HUDEP-2 (cell line): ENCODE measurements at regions not wholly inside any gene's neighbourhood (a gene's known extent, or its start where the extent isn't known, plus 50 kb on each side); places are given as distances from the start of the nearest gene placed in this dataset.
"Not testable (repeated sequence)": the region's sequence is repeated elsewhere in the genome, so short reads cannot be mapped to it uniquely, and the experiment has no call there.

Experiments
- DNase-seq, 76 experiments: peaks; one replicate each; lab custom pipeline; 2025; ENCODE audit not compliant: unreplicated experiment in 76 of 76; lab: John Stamatoyannopoulos, UW

DNA sequence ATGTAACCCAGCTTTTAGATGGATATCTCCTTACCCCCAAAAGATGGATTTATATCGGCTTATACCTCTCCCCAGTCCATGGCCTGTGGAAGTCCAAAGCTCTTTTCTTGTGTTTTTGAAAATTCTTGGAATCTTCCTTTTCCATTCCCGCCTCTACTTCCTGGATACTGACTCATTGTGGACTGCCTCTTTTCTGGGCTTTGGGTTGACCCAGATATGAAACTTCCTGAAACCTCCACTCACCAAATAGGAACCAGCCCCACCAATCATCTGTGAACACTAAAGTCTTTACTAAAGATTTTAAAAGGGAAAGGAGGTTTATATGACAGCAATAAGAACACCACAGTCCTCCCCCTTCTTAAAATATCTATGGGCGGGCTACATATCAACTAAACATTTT lies 163.4 kb upstream of the SYN3 start:
- no peak for DNase-seq

- no peak for DNase-seq
These were observed 162.4 kb upstream of the SYN3 start for GRCh38 chr22:33220476-33221080.

DNA sequence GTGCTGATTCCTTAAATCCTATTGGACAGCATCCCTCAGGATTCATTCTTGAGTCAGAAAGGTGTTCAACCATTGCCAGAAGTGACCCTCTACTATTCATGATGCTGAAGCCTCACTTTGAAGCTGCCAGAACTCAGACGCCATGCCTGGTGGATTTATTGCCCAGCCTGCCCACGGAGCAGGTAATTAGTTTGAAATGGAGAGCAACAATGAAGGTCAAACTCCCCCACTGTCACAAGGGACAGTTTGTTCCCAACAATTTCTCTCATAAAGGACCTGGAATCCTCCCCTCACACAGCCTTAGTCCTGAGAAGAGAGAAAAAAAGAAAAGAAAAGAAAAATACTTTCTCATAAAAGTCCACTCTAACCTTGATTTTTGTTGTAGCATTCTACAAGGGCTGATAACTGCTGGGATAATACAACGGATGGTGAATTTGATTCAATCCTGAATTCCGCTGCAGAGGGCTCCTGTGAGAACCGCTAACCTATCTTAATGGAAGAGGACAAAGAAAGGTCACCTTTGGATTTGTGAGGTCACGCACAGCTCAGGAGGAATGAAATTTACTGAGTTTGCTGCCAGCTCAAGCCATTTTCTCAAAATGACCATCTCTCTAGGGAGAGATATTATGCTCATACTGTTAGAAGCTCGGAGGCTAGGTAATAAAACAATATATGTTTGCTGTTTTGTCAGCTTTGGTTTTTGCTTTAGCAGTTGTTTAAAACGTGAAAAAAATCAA lies 161.6 kb upstream of the SYN3 start:
- no peak for DNase-seq

- no peak for DNase-seq
These were observed 155.3 kb upstream of the SYN3 start for GRCh38 chr22:33213383-33214075.

DNA sequence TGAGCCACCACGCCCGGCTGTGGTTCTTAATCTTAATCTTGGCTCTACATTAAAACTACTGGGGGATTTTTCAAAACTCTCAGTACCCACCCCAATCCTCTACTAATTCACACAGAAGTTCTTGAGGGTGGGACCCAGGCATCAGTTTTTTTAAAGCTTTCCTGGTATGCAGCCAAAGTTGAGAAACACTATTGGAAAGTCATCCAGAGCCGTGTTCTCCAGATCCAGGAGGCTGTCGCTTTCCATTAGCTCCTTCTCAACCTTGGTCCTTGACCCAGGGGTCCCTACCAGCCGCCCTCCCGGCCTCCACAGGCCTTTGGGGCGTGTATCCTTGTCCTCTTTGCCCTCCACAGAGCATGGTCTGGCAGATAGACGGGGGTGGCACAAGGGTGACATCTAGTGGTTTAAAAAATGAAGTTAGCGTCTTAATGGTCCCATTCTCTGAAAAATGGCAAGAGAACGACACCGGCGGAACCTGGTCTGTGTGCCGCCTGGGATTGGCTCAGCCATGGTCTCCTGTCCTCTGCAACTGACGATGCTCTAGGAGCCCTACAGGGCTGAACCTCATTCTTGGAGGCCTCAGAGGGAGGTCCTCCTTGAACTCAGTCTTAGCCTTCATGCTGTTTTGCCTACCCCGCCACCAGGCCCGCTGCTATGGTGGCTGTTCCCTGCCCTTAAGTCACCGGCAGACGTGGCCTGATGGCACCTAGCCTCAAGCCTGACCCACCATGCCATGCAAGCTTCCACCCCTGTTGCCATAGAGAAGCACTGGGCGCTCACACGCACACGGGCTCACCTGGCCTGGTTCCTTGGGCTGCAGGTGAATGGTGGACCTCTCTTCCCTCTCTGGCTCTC lies 152.0 kb upstream of the SYN3 start:
- peak in 39 of 76 experiments; percentile 1 to 56 (median 17) for DNase-seq

DNA sequence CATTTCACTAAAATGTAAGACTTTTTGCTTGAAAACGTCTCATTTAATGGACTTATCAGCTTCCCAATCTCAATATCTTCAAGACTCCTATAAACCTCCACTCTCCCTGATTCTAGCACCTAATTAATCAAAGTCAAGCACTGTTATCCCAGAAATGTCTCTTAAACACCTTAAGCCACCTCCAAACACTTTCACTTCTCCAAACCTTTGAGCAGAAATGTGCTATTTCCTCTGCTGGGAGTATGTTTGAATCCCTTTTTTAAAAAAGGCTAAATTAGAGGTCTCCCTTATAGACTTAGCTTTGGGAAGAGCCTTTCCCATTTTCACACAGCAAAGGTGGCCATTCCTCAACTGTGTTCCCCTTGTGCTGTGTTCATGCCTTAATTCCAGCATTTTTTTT lies 146.2 kb upstream of the SYN3 start:
- no peak for DNase-seq

- no peak for DNase-seq
These were observed 144.3 kb upstream of the SYN3 start for GRCh38 chr22:33202455-33202854.

DNA sequence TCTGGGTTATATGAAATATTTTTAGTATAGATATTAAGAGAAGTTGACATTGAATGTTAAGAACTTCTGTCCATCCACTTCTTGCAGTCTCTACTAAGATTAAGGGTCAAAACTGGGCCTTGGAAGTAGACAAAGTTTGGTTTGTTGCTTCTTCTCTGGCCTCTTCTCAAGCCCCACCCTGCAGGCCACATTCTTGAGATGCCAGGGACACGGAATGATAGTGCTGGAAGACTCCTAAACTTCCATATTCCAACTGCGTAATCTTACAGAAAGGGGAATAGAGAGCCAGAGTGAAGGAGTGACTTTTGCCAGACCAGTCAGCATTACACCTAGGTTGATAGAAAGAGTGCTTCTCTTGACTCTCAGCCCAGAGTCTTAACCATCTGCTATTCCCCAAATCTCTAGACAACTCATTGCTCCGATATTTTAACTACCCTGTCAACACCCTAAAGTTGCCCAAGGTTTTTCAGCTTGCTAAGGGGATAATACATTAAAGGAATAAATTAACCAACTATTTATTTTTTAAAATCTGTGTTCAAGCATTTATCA lies 136.4 kb upstream of the SYN3 start:
- DNase-seq, result no peak

DNA sequence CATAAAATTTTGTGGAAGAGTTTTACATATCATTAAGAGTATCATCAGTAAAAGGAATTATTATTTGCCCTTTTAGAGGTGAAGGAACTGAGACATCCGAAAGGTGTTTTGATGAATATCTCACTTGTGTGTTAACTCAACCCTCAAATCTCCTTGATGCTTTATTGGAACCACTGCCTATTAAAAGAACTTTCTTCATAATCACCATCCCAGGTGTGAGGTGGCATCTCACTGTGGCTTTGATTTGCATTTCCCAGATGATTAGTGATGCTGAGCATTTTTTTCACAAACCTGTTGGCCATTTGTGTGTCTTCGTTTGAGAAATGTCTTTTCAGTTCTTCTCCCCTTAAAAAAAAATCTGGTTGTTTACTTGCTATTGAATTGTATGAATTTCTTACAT lies 134.0 kb upstream of the SYN3 start:
- DNase-seq, result no peak

GRCh38 chr22:33188326-33188725 lies 130.1 kb upstream of the SYN3 start:
- no peak for DNase-seq

DNA sequence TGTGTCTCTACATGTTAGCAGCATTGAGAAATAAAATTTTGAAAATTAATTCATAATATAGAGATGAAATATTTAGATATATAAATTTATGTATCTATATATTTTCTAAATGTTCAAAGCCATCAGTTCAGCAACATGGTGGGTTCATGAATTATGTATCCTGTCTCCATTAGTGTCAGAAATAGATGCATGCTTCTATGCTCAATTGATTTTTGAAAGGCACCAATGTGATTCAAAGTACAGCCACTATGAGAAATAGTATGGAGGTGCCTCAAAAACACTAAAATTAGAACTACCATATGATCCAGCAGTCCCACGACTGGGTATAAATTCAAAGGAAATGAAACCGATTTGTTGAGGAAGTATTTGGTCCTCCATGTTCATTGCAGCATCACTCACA lies 128.6 kb upstream of the SYN3 start:
- no peak for DNase-seq

DNA sequence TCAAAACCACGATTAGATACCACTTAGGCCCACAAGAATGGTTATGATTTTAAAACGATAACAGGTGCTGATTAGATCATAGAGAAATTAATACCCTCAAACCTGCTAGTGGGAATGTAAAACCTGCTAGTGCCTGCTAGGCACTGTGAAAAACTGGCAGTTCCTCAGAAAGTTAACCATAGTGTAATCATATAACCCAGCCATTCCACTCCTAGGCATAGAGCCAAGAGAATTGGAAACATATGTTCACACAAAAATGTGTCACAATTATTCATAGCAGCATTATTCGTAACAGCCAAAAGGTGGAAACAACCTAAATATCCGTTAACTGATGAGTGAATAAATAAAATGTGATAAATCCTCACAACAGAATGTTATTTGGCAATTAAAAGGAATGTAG lies 122.2 kb upstream of the SYN3 start:
- no peak for DNase-seq

DNA sequence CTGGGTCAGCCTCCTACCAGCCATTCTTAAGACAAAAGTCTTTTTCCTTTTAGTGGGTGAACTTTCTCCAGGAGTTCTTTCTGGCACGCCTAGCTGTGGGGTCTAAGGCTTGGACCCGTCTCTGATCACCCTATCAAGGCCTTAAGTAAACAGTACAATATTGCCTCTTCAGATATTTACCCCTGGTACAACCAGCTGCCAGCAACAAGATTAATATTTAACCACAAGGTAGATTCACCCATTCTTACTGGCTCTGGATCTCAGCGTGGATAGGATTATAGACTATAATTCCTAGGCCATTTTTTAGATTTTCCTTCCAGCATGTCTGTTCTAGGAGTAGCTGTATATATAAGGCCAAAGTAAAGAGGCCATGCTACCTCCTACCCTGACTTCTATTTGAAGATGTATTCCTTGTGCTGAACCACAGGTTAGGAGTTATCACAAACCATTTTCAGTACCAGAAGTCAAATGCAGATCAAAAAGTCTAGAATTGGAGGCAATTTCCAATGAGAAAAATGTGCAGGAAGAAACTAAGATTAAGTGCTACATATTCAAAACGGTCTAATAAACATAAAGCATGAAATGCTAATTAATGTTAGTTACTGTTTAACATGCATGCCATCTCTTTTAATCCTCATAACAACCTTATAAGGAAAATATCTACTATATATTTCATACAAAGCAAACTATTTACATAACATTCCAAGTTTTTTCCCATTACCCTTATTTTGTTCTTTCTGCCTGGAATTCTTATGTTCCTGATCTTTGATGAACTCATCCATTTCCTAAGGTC lies 110.0 kb upstream of the SYN3 start:
- no peak for DNase-seq

DNA sequence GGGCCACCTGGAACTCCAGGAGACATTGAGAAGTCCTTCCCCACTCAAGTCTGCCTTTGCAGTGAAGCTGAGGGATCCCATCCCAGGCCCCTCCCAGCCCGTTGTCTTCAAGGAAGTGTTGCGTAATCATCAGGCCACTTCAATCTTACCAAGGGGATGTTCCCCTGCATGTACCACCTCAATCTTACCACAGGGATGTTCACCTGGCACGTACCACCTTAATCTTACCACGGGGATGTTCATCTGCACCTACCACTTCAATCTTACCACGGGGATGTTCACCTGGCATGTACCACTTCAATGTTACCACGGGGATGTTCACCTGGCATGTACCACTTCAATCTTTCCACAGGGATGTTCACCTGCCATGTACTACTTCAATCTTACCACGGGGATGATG lies 108.0 kb upstream of the SYN3 start:
- no peak for DNase-seq

DNA sequence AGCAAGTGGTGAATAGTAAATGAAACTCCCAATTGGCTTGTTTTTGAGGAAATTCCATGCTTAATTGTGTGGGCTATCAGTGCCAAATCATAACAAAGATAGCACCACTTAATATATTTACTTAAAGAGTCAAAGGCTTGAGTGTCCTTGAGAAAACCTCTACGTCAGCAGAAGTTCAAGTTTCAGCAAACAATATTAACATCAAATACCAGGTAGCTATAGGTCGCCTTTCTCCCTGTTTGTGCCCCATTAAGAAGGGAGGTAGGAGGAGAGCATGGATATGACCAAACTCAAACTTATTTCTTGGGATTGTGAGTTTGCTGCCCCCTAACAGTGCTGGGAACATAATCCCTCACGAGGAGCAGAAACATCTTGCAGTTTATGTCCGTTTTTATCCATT lies 105.6 kb upstream of the SYN3 start:
- DNase-seq, result no peak

- DNase-seq, result no peak
These were observed 104.0 kb upstream of the SYN3 start for GRCh38 chr22:33162196-33162595.

DNA sequence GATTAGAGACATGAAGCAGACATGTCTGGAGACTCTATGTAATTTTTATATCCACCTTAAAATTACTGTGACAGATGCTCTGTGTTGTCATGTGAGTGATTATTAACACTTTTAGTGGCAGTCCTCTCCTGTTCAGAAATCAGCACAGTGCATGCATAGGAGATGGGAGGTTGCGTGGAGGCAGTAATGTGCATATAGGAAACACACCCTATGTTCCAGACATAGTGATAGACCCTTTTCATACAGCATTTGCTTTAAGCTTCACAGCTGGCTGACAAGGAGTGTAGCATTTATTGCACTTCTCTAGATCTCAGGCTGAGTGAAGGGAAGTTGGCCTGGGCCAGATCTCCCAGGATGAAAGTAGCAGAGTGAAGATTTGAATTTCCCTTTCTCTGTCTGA lies 102.3 kb upstream of the SYN3 start:
- no peak for DNase-seq

- not testable (repeated sequence) for DNase-seq
These were observed 96.8 kb upstream of the SYN3 start for GRCh38 chr22:33154967-33155366.

- DNase-seq, result no peak
These were observed 91.4 kb upstream of the SYN3 start for GRCh38 chr22:33149611-33150010.

GRCh38 chr22:33144721-33145120 lies 86.5 kb upstream of the SYN3 start:
- DNase-seq, result no peak
